ENCODE measurements at regions not wholly inside any gene's neighbourhood (a gene's known extent, or its start where the extent isn't known, plus 50 kb on each side); places are given as distances from the start of the nearest gene placed in this dataset.
A peak's percentile ranks its signal among the peaks of the same experiment; 100 is the strongest.

GRCh38 chr22:47367107-47367690 lies 604.7 kb downstream of the TBC1D22A start:
- no peak for TF ChIP-seq CTCF (IDR thresholded peaks at IDR 0.05)
- no peaks in the 10 kb centered on the region for H3K4me1 ChIP-seq
- no peaks in the 10 kb centered on the region for H3K27me3 ChIP-seq
- H3K27ac ChIP-seq = no peak overlapping the region
- peaks cover 0 to 12% of the 10 kb centered on the region in 2 donors for H3K9me3 ChIP-seq
- no peak overlapping the region for H3K4me3 ChIP-seq
- no peaks in the 10 kb centered on the region for H3K36me3 ChIP-seq
- DNase-seq (ENCODE audit: low spot score) = no peak

DNA sequence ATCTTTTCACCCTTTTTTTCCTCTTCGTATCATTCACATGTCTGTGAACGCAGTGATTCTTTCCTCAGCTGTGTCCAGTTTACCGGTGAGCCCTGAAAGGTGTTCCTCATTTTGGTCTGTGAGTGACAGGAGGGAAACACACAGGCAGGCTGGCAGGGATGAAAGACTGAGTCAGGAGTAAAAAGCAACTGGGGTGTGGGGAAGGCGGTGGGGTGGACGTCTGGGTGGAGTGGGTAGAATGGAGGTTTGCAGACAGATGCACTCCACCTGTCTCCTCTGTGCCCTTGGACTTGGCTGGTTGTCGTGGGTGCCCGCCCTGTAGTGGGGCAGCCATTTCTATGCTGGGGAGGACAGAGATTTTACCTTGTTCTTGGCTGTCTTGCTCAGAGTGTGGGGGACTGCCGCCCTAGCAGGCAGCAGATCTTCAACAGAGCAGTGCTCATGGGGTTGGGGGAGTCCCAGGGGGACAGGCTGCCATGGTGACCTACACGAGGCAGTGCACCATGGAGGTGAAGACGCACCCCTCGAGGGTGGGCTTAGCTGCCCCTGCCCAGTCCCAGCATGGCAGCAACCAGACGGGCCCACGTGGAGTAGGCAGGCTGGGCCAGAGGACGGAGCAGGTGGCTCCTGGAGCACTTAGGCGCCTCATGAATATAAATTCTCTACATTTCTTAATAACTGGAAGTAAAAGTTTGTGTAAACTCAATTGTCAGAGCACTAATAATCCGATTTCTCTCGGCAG lies 603.7 kb downstream of the TBC1D22A start:
- H3K9me3 ChIP-seq = peaks cover 0 to 22% of the 10 kb centered on the region in 2 donors
- no peak for DNase-seq (ENCODE audit: low spot score)
- no peaks in the 10 kb centered on the region for H3K27me3 ChIP-seq
- H3K36me3 ChIP-seq = no peaks in the 10 kb centered on the region
- TF ChIP-seq CTCF (IDR thresholded peaks at IDR 0.05) = no peak
- H3K27ac ChIP-seq = no peak overlapping the region
- no peak overlapping the region for H3K4me3 ChIP-seq
- H3K4me1 ChIP-seq = no peaks in the 10 kb centered on the region

- DNase-seq (ENCODE audit: low spot score) = no peak
- H3K36me3 ChIP-seq = no peaks in the 10 kb centered on the region
- TF ChIP-seq CTCF (IDR thresholded peaks at IDR 0.05) = no peak
Measured at GRCh38 chr22:47361247-47361646, 598.8 kb downstream of the TBC1D22A start.

DNA sequence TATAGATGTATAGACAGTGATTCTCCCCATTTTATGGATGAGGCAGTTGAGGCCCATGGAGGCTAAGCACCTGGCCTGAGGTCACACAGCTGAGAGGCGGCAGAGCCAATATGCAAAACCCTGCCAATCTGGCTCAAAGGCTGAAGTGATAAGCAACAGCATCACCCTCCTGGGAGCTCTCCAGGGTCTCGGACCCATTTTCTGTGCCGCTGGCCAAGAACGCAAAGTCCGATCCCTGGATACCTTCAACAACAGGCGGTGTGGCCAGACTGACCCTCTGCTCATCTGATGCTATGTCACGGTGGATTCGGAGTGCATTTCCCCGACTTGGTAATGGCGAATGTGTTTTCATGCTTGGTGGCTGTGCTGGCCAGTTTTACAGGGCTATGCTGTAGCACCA lies 595.0 kb downstream of the TBC1D22A start:
- DNase-seq (ENCODE audit: low spot score) = peak; percentile 11
- Histone ChIP-seq H3K27me3 (no peaks in the 10 kb centered on the region), H3K4me3 (no peak overlapping the region), H3K27ac (no peak overlapping the region), H3K4me1 (no peaks in the 10 kb centered on the region), H3K9me3 (peaks cover 0 to 16% of the 10 kb centered on the region in 2 donors), H3K36me3 (no peaks in the 10 kb centered on the region)
- TF ChIP-seq CTCF (IDR thresholded peaks at IDR 0.05) = no peak

More at GRCh38 chr22:47361247-47361646, 598.8 kb downstream of the TBC1D22A start:
- Histone ChIP-seq H3K27ac (no peak overlapping the region), H3K4me1 (no peaks in the 10 kb centered on the region), H3K4me3 (no peak overlapping the region), H3K9me3 (peaks cover 0 to 25% of the 10 kb centered on the region in 2 donors), H3K27me3 (no peaks in the 10 kb centered on the region)

GRCh38 chr22:47357086-47357485 lies 594.6 kb downstream of the TBC1D22A start:
- no peak overlapping the region for H3K27ac ChIP-seq
- H3K4me3 ChIP-seq = no peak overlapping the region
- no peaks in the 10 kb centered on the region for H3K27me3 ChIP-seq
- DNase-seq (ENCODE audit: low spot score) = peak; percentile 26
- H3K36me3 ChIP-seq = no peaks in the 10 kb centered on the region
- TF ChIP-seq CTCF (IDR thresholded peaks at IDR 0.05) = no peak
- no peaks in the 10 kb centered on the region for H3K4me1 ChIP-seq
- H3K9me3 ChIP-seq = peaks cover 0 to 11% of the 10 kb centered on the region in 2 donors

Data from right atrium auricular region (tissue), 2 donors.